Heart right ventricle (tissue), 16 donors: ENCODE measurements at regions not wholly inside any gene's neighbourhood (a gene's known extent, or its start where the extent isn't known, plus 50 kb on each side); places are given as distances from the start of the nearest gene placed in this dataset.
A peak's percentile ranks its signal among the peaks of the same experiment; 100 is the strongest.

Experiments used
- ATAC-seq, 8 donors: fragments of 200-7000 bp; cut with Tn5 transposase; one replicate each; pipeline ENCODE4 v1.9.1; 2020; ENCODE audit warnings: mild to moderate bottlenecking in 8 of 8, moderate library complexity in 8 of 8, moderate number of reproducible peaks in 1 of 8
- DNase-seq, 2 donors: peaks; one replicate each; pipeline ENCODE4 v3.0.0-alpha.2; 2020
- H3K27ac ChIP-seq, 10 donors: fragments of 200-600 bp; sonication (generic) in 2 of 10; one replicate each; pipeline versions ENCODE4 v1.5.0 to v1.8.0; 2020 to 2022; ENCODE audit warnings: mild to moderate bottlenecking in 3 of 10
- H3K27me3 ChIP-seq, 7 donors: fragments of 200-600 bp; one replicate each; pipeline ENCODE4 v1.8.0; 2021 to 2022; ENCODE audit warnings: mild to moderate bottlenecking in 2 of 7
- H3K36me3 ChIP-seq, 9 donors: fragments of 200-600 bp; sonication (generic) in 1 of 9; one replicate each; pipeline versions ENCODE4 v1.5.0 to v1.8.0; 2020 to 2022; ENCODE audit warnings: mild to moderate bottlenecking in 2 of 9
- H3K4me1 ChIP-seq, 9 donors: fragments of 200-600 bp; sonication (generic) in 1 of 9; one replicate each; pipeline versions ENCODE4 v1.5.0 to v1.8.0; 2020 to 2022; ENCODE audit warnings: mild to moderate bottlenecking in 4 of 9
- H3K4me3 ChIP-seq, 10 donors: fragments of 200-600 bp; sonication (generic) in 2 of 10; one replicate each; pipeline versions ENCODE4 v1.5.0 to v1.8.0; 2020 to 2022; ENCODE audit warnings: mild to moderate bottlenecking in 7 of 10, moderate library complexity in 2 of 10
- H3K9me3 ChIP-seq, 11 donors: fragments of 200-600 bp in 10 of 11; sonication (generic) in 2 of 11; one replicate each; pipeline versions ENCODE4 v1.5.0 to v1.8.0; 2013 to 2022; ENCODE audit warnings: mild to moderate bottlenecking in 2 of 11, control low read depth in 1 of 11, moderate library complexity in 1 of 11
- WGBS, 2 donors: extraction: QIAGEN DNeasy Blood & Tissue Kit; methylation state at CpG; one replicate each; pipeline ENCODE4 v1.1.7; 2013; ENCODE audit warnings: inconsistent platforms in 1 of 2; 5-methylcytosine and 5-hydroxymethylcytosine counted together
- intact Hi-C, 10 donors: fragments of 100-400 bp; cut with DNase I; formaldehyde crosslinking; loops; one replicate each; pipeline versions ENCODE4 v1.11.1 to v1.14.2; 2022
- TF ChIP-seq, protein P1 (sequence below), 9 donors: fragments of 200-600 bp; sonication (generic) in 2 of 9; IDR thresholded peaks; one replicate each; pipeline versions ENCODE4 v1.5.0 to v1.8.0; 2021 to 2022; ENCODE audit warnings: antibody characterized with exemption in 9 of 9, mild to moderate bottlenecking in 5 of 9, moderate library complexity in 1 of 9
- donor health status: Arrhythmogenic right ventricular cardiomyopathy.
- donor health status: ischemic (EF 13 %, LVEDD 7.1; RV severe dilation, severe dysfunction).
- donor health status: healthy with polysubstance abuse.
- donor health status: DM: no; HTN: yes; CAD: no.
- donor health status: DM: no; HTN: no; CAD: no.
- donor health status: ischemic (EF 25% LVEDD 6.9; RV normal size, moderate dysfunction).
- donor health status: ischemic (EF 25% LVEDD 5.7; RV mildly dilated, moderate dysfunction).
- donor health status: healthy.
- donor health status: DM: yes; HTN: yes; CAD: no.
- donor health status: Ischemic cardiomyopathy.
- donor health status: ischemic (EF 35%, LVEDD 5.7; RV mildly dilated, moderate dysfunction).
- donor health status: nonischemic (EF 11% LVEDD 7.7; RV severe dilation, severe dysfunction).
- donor health status: DM: yes; HTN: yes; CAD: no.
- donor health status: PGD.
- donor health status: ischemic (EF 29% LVEDD 5.4; RV normal size, mild dysfunction).
- donor health status: nonischemic (EF 23%, LVEDD 6.1; RV moderate dilation, normal function).

DNA sequence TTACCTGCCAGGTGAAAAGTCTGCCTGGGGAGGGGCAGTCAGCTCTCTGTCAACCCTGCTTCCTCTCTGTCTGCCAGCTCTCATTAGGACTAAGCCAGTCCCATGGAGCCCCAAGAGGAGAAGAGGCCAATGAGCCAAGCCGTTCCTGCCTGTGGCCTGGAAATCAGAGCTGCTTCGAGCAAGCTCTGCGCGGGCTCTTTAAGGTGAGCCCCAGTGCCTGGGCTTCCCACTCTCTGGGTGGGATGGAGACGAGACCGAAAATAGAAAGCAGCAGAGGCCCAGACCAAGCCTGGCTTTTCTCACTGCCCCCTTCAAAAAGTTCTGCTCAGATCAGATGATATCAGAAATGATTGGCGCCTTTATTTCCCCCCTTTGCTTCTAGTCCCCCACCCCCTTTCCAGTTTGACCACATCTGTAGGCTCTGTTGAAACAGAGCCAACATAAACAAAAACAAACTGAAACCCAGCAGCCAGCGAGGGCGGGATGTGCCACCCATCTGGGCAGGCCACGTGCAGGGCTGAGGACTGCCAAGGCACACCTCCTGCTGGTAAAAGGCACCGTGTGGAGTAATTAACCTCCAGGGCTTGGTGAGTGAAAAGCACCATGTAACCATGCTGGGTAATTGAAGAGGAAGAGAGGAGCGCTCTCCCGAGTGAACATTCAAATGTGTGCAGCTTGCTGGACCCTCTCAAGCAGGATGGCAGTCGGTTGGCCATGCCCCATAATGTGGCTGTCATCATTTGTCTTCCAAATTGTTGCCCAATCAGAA, 471.0 kb upstream of the PROK2 start:
- Histone ChIP-seq H3K4me3 (no peak overlapping the region), H3K27ac (peak overlapping the region in 2 of 10 donors; percentile 4 to 19), H3K4me1 (peaks cover 5 to 32% (median 27%) of the 10 kb centered on the region in 9 donors), H3K36me3 (no peaks in the 10 kb centered on the region), H3K9me3 (peaks cover 0 to under 1% (median 0%) of the 10 kb centered on the region in 11 donors), H3K27me3 (peaks cover 0 to 4% (median 0%) of the 10 kb centered on the region in 7 donors)
- 33 to 42% methylated on average over 14 of the region's 14 CpGs for WGBS, 2 donors
- peak in 1 of 2 donors; percentile 26 for DNase-seq
- ATAC-seq: peak; percentile 51 to 86 (median 76)
- intact Hi-C loops: loop anchor here in 1 of 10 donors (10.0 kb wide), 1 partner anchor 189 kb away; the partner anchor contains the start of gene RYBP
- TF ChIP-seq, protein P1, sequence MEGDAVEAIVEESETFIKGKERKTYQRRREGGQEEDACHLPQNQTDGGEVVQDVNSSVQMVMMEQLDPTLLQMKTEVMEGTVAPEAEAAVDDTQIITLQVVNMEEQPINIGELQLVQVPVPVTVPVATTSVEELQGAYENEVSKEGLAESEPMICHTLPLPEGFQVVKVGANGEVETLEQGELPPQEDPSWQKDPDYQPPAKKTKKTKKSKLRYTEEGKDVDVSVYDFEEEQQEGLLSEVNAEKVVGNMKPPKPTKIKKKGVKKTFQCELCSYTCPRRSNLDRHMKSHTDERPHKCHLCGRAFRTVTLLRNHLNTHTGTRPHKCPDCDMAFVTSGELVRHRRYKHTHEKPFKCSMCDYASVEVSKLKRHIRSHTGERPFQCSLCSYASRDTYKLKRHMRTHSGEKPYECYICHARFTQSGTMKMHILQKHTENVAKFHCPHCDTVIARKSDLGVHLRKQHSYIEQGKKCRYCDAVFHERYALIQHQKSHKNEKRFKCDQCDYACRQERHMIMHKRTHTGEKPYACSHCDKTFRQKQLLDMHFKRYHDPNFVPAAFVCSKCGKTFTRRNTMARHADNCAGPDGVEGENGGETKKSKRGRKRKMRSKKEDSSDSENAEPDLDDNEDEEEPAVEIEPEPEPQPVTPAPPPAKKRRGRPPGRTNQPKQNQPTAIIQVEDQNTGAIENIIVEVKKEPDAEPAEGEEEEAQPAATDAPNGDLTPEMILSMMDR (IDR thresholded peaks at IDR 0.05): peak in 1 of 9 donors; percentile 16

DNA sequence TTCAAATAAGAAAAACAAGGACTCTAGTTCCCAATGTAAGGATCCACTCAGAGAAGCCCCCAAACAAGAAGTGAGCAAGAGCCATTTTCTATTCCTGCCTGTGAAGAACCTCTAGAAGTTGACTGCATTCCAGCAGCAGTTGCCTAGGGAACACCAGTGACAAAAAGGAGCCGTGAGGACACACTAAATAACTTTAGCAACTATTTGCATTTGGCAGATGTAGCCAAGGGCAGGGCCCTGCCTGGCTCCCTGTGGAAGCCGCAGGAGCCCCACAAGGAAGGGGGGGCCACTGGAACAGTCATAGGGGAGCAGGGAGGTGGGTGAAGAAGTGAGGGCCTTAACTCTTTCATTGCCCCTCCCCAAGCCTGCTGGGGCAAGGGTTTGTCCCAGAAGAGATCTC, 470.2 kb upstream of the PROK2 start:
- TF ChIP-seq, protein P1 (IDR thresholded peaks at IDR 0.05): no peak
- Histone ChIP-seq H3K4me3 (no peak overlapping the region), H3K27ac (peak overlapping the region in 1 of 10 donors; percentile 4), H3K9me3 (peaks cover 0 to 3% (median 0%) of the 10 kb centered on the region in 11 donors), H3K4me1 (peaks cover 5 to 32% (median 27%) of the 10 kb centered on the region in 9 donors), H3K36me3 (no peaks in the 10 kb centered on the region), H3K27me3 (peaks cover 0 to 4% (median 0%) of the 10 kb centered on the region in 7 donors)
- DNase-seq (peak in 1 of 2 donors; percentile 55), ATAC-seq (peak; percentile 47 to 86 (median 58))
- intact Hi-C loops: loop anchor here in 1 of 10 donors (10.0 kb wide), 1 partner anchor 190 kb away; the partner anchor contains the start of gene RYBP
- 2 to 4% methylated on average over 2 of the region's 2 CpGs for WGBS, 2 donors

DNA sequence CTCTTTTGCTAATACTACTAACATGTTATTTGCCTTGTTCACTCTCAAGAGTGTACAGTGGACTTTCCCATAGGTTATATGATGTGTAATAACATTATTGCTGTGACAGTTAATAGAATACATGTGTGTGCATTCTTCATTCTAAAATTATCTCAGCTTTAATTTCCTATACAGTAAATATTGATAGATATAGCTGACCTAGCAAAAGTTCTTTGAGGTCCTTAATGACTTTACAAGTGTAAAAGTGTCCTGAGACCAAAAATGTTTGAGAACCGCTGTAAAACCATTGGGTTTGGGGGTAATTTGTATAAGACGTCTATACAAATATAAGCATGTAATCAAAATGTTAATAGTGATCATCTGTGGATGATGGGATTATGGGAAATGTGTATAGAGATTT, 469.5 kb upstream of the PROK2 start:
- H3K36me3 ChIP-seq: no peaks in the 10 kb centered on the region
- DNase-seq (no peak), ATAC-seq (no peak)
- no peak overlapping the region for H3K27ac ChIP-seq
- intact Hi-C loops: loop anchor here in 1 of 10 donors (10.0 kb wide), 1 partner anchor 190 kb away; the partner anchor contains the start of gene RYBP
- peaks cover 0 to 3% (median 0%) of the 10 kb centered on the region in 11 donors for H3K9me3 ChIP-seq
- no peak overlapping the region for H3K4me3 ChIP-seq
- H3K4me1 ChIP-seq: peaks cover 5 to 32% (median 27%) of the 10 kb centered on the region in 9 donors
- TF ChIP-seq, protein P1 (IDR thresholded peaks at IDR 0.05): no peak
- WGBS, 2 donors: 96 to 97% methylated on average over 2 of the region's 2 CpGs
- peaks cover 0 to 4% (median 0%) of the 10 kb centered on the region in 7 donors for H3K27me3 ChIP-seq

DNA sequence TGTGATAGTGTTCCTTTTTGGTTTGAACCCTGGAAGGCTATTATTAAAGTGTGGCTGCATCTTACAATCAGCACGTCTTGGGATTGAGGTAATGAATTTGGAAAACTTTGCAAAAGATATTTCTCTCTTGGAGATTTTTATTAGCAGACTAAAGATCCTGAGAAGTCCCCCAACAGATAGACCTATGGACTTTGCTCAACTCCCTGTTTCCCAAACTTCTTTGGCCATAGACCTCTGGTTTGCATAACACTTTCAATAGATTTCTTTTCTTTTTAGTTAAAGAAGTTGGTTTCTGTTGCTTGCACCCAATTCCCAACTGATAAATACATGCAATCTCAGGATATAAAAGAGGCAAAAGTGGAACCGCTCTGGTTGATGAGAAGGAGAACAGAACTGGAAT, 465.8 kb upstream of the PROK2 start:
- Histone ChIP-seq H3K4me1 (peaks cover 2 to 37% (median 19%) of the 10 kb centered on the region in 9 donors), H3K4me3 (no peak overlapping the region), H3K36me3 (no peaks in the 10 kb centered on the region), H3K27me3 (no peaks in the 10 kb centered on the region), H3K9me3 (peaks cover 0 to 3% (median 0%) of the 10 kb centered on the region in 11 donors), H3K27ac (no peak overlapping the region)
- DNase-seq (no peak), ATAC-seq (no peak)
- WGBS, 2 donors: 95 to 96% methylated on average over 2 of the region's 2 CpGs
- TF ChIP-seq, protein P1 (IDR thresholded peaks at IDR 0.05): no peak
- intact Hi-C loops: loop anchor here in 1 of 10 donors (10.0 kb wide), 1 partner anchor 194 kb away; the partner anchor contains the start of gene RYBP
